ENCODE measurements at regions not wholly inside any gene's neighbourhood (a gene's known extent, or its start where the extent isn't known, plus 50 kb on each side); places are given as distances from the start of the nearest gene placed in this dataset.

DNA sequence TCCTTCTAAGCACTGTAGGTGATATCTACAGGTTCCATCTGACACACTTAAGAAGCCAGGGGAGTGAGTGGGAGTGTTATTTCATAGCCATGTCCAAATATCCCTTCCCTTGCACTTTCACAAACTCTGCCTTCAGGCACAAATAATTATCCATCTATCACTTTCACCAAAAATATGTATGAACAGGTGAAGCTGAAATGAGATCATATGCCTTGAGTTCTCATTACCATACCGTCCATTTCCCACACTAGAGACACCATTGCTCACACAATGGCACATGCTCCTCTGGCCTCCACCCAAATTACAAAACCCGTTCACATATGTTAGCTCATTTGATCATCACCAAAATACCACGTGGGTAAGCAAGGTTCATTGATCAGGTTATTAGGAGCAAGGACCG lies 151.9 kb upstream of the BNIP2 start:
- TF ChIP-seq, protein P1, sequence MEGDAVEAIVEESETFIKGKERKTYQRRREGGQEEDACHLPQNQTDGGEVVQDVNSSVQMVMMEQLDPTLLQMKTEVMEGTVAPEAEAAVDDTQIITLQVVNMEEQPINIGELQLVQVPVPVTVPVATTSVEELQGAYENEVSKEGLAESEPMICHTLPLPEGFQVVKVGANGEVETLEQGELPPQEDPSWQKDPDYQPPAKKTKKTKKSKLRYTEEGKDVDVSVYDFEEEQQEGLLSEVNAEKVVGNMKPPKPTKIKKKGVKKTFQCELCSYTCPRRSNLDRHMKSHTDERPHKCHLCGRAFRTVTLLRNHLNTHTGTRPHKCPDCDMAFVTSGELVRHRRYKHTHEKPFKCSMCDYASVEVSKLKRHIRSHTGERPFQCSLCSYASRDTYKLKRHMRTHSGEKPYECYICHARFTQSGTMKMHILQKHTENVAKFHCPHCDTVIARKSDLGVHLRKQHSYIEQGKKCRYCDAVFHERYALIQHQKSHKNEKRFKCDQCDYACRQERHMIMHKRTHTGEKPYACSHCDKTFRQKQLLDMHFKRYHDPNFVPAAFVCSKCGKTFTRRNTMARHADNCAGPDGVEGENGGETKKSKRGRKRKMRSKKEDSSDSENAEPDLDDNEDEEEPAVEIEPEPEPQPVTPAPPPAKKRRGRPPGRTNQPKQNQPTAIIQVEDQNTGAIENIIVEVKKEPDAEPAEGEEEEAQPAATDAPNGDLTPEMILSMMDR (IDR thresholded peaks at IDR 0.05; ENCODE audit: low read depth, low read length, poor library complexity, severe bottlenecking), result no peak
- TF ChIP-seq EZH2phosphoT487 (IDR thresholded peaks at IDR 0.05; ENCODE audit: borderline replicate concordance, low read length), result no peak

Data from DOHH2 (cell line).